GM23248 (cell line): ENCODE measurements at regions not wholly inside any gene's neighbourhood (a gene's known extent, or its start where the extent isn't known, plus 50 kb on each side); places are given as distances from the start of the nearest gene placed in this dataset.

Experiments
- EZH2 ChIP-seq: fragments of 200-600 bp; sonication (generic); IDR thresholded peaks from 2 replicates; pipeline ENCODE4 v1.6.1; 2018; ENCODE audit warnings: antibody characterized with exemption, mild to moderate bottlenecking; ENCODE audit not compliant: insufficient read depth, poor library complexity, severe bottlenecking
- EZH2phosphoT487 ChIP-seq: fragments of 200-600 bp; sonication (generic); IDR thresholded peaks from 2 replicates; pipeline ENCODE4 v1.6.1; 2018; ENCODE audit warnings: antibody characterized with exemption, moderate library complexity, mild to moderate bottlenecking, low read depth; ENCODE audit not compliant: insufficient read depth

GRCh38 chr2:211103989-211104388 lies 547.6 kb downstream of the CPS1 start:
- TF ChIP-seq EZH2 (no peak), EZH2phosphoT487 (no peak)
